ENCODE measurements at regions not wholly inside any gene's neighbourhood (a gene's known extent, or its start where the extent isn't known, plus 50 kb on each side); places are given as distances from the start of the nearest gene placed in this dataset.

DNA sequence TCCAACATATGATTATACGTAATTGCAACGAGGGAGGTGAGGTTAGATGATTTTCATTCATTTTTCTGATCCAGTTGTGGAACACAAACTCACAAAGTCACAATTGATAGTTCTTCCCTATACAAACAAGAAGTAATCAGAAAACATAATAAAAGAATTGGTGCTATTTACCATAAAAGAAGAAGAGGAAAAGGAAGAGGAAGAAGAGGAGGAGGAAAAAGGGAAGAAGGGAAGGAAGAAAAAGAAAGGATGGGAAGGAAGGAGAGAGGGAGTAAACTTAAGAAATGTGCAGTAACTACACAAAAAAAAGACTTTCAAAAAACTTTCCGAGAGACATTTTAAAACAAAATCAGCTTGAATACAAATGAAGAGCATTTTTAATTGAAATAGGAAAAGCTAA lies 65.0 kb downstream of the CCDC71L start:
- Histone ChIP-seq H3K36me3 (ENCODE audit: control insufficient read depth, insufficient read depth, low read length) (no peaks in the 10 kb centered on the region), H3K27ac (ENCODE audit: low read depth, low read length) (no peak overlapping the region), H3K9me3 (ENCODE audit: control insufficient read depth, insufficient read depth, low read length) (no peaks in the 10 kb centered on the region), H3K4me1 (ENCODE audit: control insufficient read depth, insufficient read depth, low read length) (no peaks in the 10 kb centered on the region), H3K4me3 (ENCODE audit: low read depth, low read length) (no peak overlapping the region), H3K27me3 (ENCODE audit: control insufficient read depth, insufficient read depth, low read length) (no peaks in the 10 kb centered on the region), H3K9ac (ENCODE audit: low read depth, low read length) (no peak overlapping the region)

GRCh38 chr7:106593028-106593417 lies 67.9 kb downstream of the CCDC71L start:
- no peak overlapping the region for H3K9ac ChIP-seq (ENCODE audit: low read depth, low read length)
- no peaks in the 10 kb centered on the region; the same call in 1 of the 2 replicates for H3K4me1 ChIP-seq (ENCODE audit: control insufficient read depth, insufficient read depth, low read length)
- no peaks in the 10 kb centered on the region for H3K27me3 ChIP-seq (ENCODE audit: control insufficient read depth, insufficient read depth, low read length)
- H3K9me3 ChIP-seq (ENCODE audit: control insufficient read depth, insufficient read depth, low read length): no peaks in the 10 kb centered on the region
- no peak overlapping the region for H3K27ac ChIP-seq (ENCODE audit: low read depth, low read length)
- no peak overlapping the region for H3K4me3 ChIP-seq (ENCODE audit: low read depth, low read length)
- no peaks in the 10 kb centered on the region for H3K36me3 ChIP-seq (ENCODE audit: control insufficient read depth, insufficient read depth, low read length)

DNA sequence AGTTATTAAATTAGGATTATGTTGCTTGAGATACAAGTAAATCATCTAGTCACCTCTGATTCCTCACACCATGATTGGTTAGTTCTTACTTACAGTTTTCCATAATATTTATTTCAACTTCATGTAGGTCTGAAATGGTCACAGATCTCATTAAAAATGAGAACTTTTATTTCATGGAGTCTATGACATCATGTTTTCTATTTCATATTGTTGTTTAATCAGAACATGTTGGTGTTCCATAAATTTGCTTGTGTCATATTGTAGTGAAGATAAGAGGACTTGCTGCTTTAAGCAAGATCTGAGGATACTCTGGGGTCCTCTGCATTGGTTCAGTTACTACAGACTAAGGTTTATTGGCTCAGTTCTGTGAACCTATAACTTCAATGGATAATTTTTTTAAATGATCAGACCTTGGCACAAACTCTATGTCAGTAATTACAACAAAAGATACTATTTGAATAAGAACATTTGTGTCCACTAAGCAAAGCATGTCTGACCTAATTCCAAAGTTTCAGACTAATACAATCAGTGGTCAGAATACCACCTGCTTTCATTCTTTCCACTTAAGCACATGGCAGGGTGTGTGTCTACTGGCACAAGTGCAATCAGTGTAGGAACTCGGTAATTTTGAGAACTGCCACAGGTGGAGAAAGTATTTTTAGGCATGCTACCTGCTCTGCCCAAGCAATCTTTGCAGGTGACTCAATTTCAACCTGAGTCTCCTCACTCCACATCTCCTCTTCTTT lies 68.5 kb downstream of the CCDC71L start:
- H3K36me3 ChIP-seq (ENCODE audit: control insufficient read depth, insufficient read depth, low read length): no peaks in the 10 kb centered on the region
- H3K4me3 ChIP-seq (ENCODE audit: low read depth, low read length): no peak overlapping the region
- no peaks in the 10 kb centered on the region for H3K9me3 ChIP-seq (ENCODE audit: control insufficient read depth, insufficient read depth, low read length)
- H3K27ac ChIP-seq (ENCODE audit: low read depth, low read length): no peak overlapping the region
- H3K9ac ChIP-seq (ENCODE audit: low read depth, low read length): no peak overlapping the region
- H3K4me1 ChIP-seq (ENCODE audit: control insufficient read depth, insufficient read depth, low read length): no peaks in the 10 kb centered on the region; the same call in 1 of the 2 replicates
- no peaks in the 10 kb centered on the region for H3K27me3 ChIP-seq (ENCODE audit: control insufficient read depth, insufficient read depth, low read length)

GRCh38 chr7:106591146-106591545 lies 69.8 kb downstream of the CCDC71L start:
- H3K4me1 ChIP-seq (ENCODE audit: control insufficient read depth, insufficient read depth, low read length): no peaks in the 10 kb centered on the region; the same call in 1 of the 2 replicates
- H3K36me3 ChIP-seq (ENCODE audit: control insufficient read depth, insufficient read depth, low read length): no peaks in the 10 kb centered on the region
- no peaks in the 10 kb centered on the region for H3K9me3 ChIP-seq (ENCODE audit: control insufficient read depth, insufficient read depth, low read length)
- H3K27ac ChIP-seq (ENCODE audit: low read depth, low read length): no peak overlapping the region
- no peaks in the 10 kb centered on the region for H3K27me3 ChIP-seq (ENCODE audit: control insufficient read depth, insufficient read depth, low read length)
- H3K9ac ChIP-seq (ENCODE audit: low read depth, low read length): no peak overlapping the region
- H3K4me3 ChIP-seq (ENCODE audit: low read depth, low read length): no peak overlapping the region

GRCh38 chr7:106590209-106590816 lies 70.6 kb downstream of the CCDC71L start:
- no peaks in the 10 kb centered on the region for H3K27me3 ChIP-seq (ENCODE audit: control insufficient read depth, insufficient read depth, low read length)
- H3K36me3 ChIP-seq (ENCODE audit: control insufficient read depth, insufficient read depth, low read length): no peaks in the 10 kb centered on the region
- no peak overlapping the region for H3K4me3 ChIP-seq (ENCODE audit: low read depth, low read length)
- H3K9me3 ChIP-seq (ENCODE audit: control insufficient read depth, insufficient read depth, low read length): no peaks in the 10 kb centered on the region
- H3K27ac ChIP-seq (ENCODE audit: low read depth, low read length): no peak overlapping the region
- H3K9ac ChIP-seq (ENCODE audit: low read depth, low read length): no peak overlapping the region
- H3K4me1 ChIP-seq (ENCODE audit: control insufficient read depth, insufficient read depth, low read length): no peaks in the 10 kb centered on the region; the same call in 1 of the 2 replicates

GRCh38 chr7:106589198-106589879 lies 71.6 kb downstream of the CCDC71L start:
- Histone ChIP-seq H3K27ac (ENCODE audit: low read depth, low read length) (no peak overlapping the region), H3K4me1 (ENCODE audit: control insufficient read depth, insufficient read depth, low read length) (no peaks in the 10 kb centered on the region; the same call in 1 of the 2 replicates), H3K36me3 (ENCODE audit: control insufficient read depth, insufficient read depth, low read length) (no peaks in the 10 kb centered on the region), H3K9ac (ENCODE audit: low read depth, low read length) (no peak overlapping the region), H3K9me3 (ENCODE audit: control insufficient read depth, insufficient read depth, low read length) (no peaks in the 10 kb centered on the region), H3K27me3 (ENCODE audit: control insufficient read depth, insufficient read depth, low read length) (no peaks in the 10 kb centered on the region), H3K4me3 (ENCODE audit: low read depth, low read length) (no peak overlapping the region)

DNA sequence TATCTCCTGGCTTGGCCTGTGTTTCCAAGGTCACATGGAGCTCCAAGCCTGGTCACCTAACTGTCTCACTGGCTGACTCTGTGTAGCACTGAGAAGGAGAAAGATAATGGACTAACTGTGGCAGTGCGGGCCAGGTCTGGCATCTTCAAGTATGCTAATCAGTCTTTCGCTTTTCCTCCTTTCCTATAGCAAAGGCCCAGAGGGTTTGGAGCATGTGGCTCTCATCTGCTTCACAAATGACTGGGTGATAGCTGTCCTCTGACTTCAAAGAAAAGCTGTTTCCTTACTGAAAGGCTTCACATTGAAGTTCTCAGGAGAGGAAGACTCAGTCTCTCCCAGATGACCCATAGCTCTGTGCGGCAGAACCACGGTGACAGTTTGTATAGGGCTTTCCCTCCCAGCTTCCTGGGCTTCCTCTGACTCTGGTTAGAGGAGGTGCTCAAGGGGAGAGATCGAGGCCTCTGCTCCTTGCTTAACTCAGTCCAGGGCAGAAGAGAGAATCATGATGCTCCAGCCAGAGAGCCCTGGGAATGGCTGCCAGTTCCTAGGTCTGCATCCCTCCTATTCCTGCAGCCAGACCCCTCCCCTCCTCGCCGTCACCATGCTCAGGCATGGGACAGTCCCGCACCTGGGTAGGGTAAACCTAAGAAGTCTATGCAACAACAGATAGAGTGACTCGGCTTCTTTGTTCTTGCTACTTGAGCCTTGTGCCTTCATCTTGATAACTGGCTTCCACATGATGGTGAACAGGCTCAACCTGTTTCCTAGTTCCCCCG lies 72.3 kb downstream of the CCDC71L start:
- H3K4me3 ChIP-seq (ENCODE audit: low read depth, low read length): no peak overlapping the region
- no peaks in the 10 kb centered on the region; the same call in 1 of the 2 replicates for H3K4me1 ChIP-seq (ENCODE audit: control insufficient read depth, insufficient read depth, low read length)
- no peak overlapping the region for H3K27ac ChIP-seq (ENCODE audit: low read depth, low read length)
- H3K9me3 ChIP-seq (ENCODE audit: control insufficient read depth, insufficient read depth, low read length): no peaks in the 10 kb centered on the region
- H3K9ac ChIP-seq (ENCODE audit: low read depth, low read length): no peak overlapping the region
- no peaks in the 10 kb centered on the region for H3K27me3 ChIP-seq (ENCODE audit: control insufficient read depth, insufficient read depth, low read length)
- no peaks in the 10 kb centered on the region for H3K36me3 ChIP-seq (ENCODE audit: control insufficient read depth, insufficient read depth, low read length)

DNA sequence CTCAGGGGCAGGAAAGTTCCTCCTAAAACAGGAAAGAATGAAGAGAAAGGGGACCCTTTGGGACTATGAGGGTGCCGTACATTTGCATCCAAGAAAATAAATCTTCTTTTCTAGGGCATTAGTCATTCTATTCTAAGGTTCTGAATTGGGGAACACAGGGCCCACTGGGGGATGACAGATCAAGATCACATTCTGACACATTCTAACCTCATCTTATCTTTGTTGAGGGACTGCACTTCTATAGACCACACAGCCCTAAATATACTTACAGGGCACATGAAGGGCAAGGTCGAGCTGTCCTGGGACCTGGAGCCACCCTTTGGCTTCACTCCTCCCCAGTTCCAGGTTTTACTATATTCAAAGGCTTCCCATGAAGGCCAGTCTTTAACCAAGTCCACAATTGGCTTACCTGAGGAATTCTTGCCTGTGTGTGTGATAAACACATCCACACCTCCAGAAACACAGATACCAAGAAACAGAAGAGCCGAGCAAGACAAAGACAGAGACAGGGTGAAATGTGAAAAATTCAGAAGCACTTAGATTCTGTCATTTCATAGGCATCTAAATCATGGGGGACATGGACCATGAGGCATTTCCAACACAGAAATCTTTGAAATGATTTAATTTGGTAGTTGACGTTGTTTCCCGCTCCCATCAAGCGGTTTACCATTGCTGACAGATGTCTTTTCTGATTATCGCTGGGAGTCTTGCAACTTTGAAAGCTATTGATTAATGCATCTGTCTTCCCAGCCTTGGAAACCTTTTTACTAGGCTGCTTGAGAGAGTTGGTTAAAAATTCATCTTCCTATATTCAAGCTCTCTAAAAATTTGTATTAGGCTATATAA lies 75.8 kb downstream of the CCDC71L start:
- no peaks in the 10 kb centered on the region for H3K36me3 ChIP-seq (ENCODE audit: control insufficient read depth, insufficient read depth, low read length)
- H3K4me1 ChIP-seq (ENCODE audit: control insufficient read depth, insufficient read depth, low read length): no peaks in the 10 kb centered on the region; the same call in 1 of the 2 replicates
- H3K27ac ChIP-seq (ENCODE audit: low read depth, low read length): no peak overlapping the region

GRCh38 chr7:106583706-106584690 lies 77.0 kb downstream of the CCDC71L start:
- H3K27ac ChIP-seq (ENCODE audit: low read depth, low read length): no peak overlapping the region
- H3K9me3 ChIP-seq (ENCODE audit: control insufficient read depth, insufficient read depth, low read length): no peaks in the 10 kb centered on the region
- no peaks in the 10 kb centered on the region for H3K27me3 ChIP-seq (ENCODE audit: control insufficient read depth, insufficient read depth, low read length)

More for the DNA sequence above, 75.8 kb downstream of the CCDC71L start:
- no peak overlapping the region for H3K4me3 ChIP-seq (ENCODE audit: low read depth, low read length)
- no peak overlapping the region for H3K9ac ChIP-seq (ENCODE audit: low read depth, low read length)
- no peaks in the 10 kb centered on the region for H3K27me3 ChIP-seq (ENCODE audit: control insufficient read depth, insufficient read depth, low read length)
- no peaks in the 10 kb centered on the region for H3K9me3 ChIP-seq (ENCODE audit: control insufficient read depth, insufficient read depth, low read length)

More at GRCh38 chr7:106583706-106584690, 77.0 kb downstream of the CCDC71L start:
- no peaks in the 10 kb centered on the region; the same call in 1 of the 2 replicates for H3K4me1 ChIP-seq (ENCODE audit: control insufficient read depth, insufficient read depth, low read length)
- H3K4me3 ChIP-seq (ENCODE audit: low read depth, low read length): no peak overlapping the region
- H3K9ac ChIP-seq (ENCODE audit: low read depth, low read length): no peak overlapping the region
- H3K36me3 ChIP-seq (ENCODE audit: control insufficient read depth, insufficient read depth, low read length): no peaks in the 10 kb centered on the region

Measured in HUES48 (cell line).